ENCODE measurements at regions not wholly inside any gene's neighbourhood (a gene's known extent, or its start where the extent isn't known, plus 50 kb on each side); places are given as distances from the start of the nearest gene placed in this dataset.

- no peak for TF ChIP-seq CTCF (IDR thresholded peaks at IDR 0.05; ENCODE audit: borderline replicate concordance, insufficient read depth, low read depth, low read length)
- no peak overlapping the region for H3K4me3 ChIP-seq (ENCODE audit: low read depth, low read length)
These were observed 134.6 kb upstream of the SPATS2L start for GRCh38 chr2:200171731-200172482.

GRCh38 chr2:200172521-200172920 is 134.0 kb upstream of the SPATS2L start:
- TF ChIP-seq CTCF (IDR thresholded peaks at IDR 0.05; ENCODE audit: borderline replicate concordance, insufficient read depth, low read depth, low read length): no peak
- H3K4me3 ChIP-seq (ENCODE audit: low read depth, low read length): no peak overlapping the region

- no peak overlapping the region for H3K4me3 ChIP-seq (ENCODE audit: low read depth, low read length)
- no peak for TF ChIP-seq CTCF (IDR thresholded peaks at IDR 0.05; ENCODE audit: borderline replicate concordance, insufficient read depth, low read depth, low read length)
These were observed 133.4 kb upstream of the SPATS2L start for GRCh38 chr2:200172944-200173581.

- no peak for TF ChIP-seq CTCF (IDR thresholded peaks at IDR 0.05; ENCODE audit: borderline replicate concordance, insufficient read depth, low read depth, low read length)
- no peak overlapping the region for H3K4me3 ChIP-seq (ENCODE audit: low read depth, low read length)
These were observed 132.8 kb upstream of the SPATS2L start for GRCh38 chr2:200173691-200174090.

GRCh38 chr2:200174433-200175216 is 131.9 kb upstream of the SPATS2L start:
- TF ChIP-seq CTCF (IDR thresholded peaks at IDR 0.05; ENCODE audit: borderline replicate concordance, insufficient read depth, low read depth, low read length): no peak
- no peak overlapping the region for H3K4me3 ChIP-seq (ENCODE audit: low read depth, low read length)

GRCh38 chr2:200177971-200178911 is 128.3 kb upstream of the SPATS2L start:
- no peak overlapping the region for H3K4me3 ChIP-seq (ENCODE audit: low read depth, low read length)
- no peak for TF ChIP-seq CTCF (IDR thresholded peaks at IDR 0.05; ENCODE audit: borderline replicate concordance, insufficient read depth, low read depth, low read length)
